K562 (cell line): ENCODE measurements at regions not wholly inside any gene's neighbourhood (a gene's known extent, or its start where the extent isn't known, plus 50 kb on each side); places are given as distances from the start of the nearest gene placed in this dataset.

ENCODE experiments used
- ATAC-seq: fragments of 200-7000 bp; cut with Tn5 transposase; 3 replicates; pipeline ENCODE4 v1.9.1; 2020; ENCODE audit warnings: moderate library complexity
- BruUV-seq: library from RNA; stranded (reverse); fragments of 400-500 nt; replicated peaks from 2 replicates; lab custom pipeline; 2021; lab: Mats Ljungman, UMichigan
- CTCF ChIA-PET: fragments of 300-600 bp; formaldehyde crosslinking; extraction: SDS; loops from one replicate; lab custom pipeline; 2021; ENCODE audit warnings: low intra/inter-chr PET ratio; lab: Yijun Ruan, JAX
- POLR2A ChIA-PET: fragments of 300-600, 350-650 bp; sonication (Branson Sonifier 250); formaldehyde crosslinking; extraction: SDS; loops from one replicate; lab custom pipeline; 2021; ENCODE audit warnings: antibody characterized with exemption, inconsistent platforms; lab: Yijun Ruan, JAX
- DNase-seq, 4 experiments: peaks; one replicate each; pipeline versions ENCODE4 v3.0.0 to v3.0.0-alpha.2; 2011 to 2018; ENCODE audit warnings: low spot score in 3 of 4, mixed read lengths in 3 of 4; ENCODE audit errors: extremely low read depth in 1 of 4
- FAIRE-seq: peaks from 2 replicates; lab custom pipeline; 2011; peaks lifted over from hg19 to GRCh38; lab: Jason Lieb, UNC
- H2AFZ ChIP-seq: 2 replicates; pipeline ENCODE4 v1.6.0; 2011; ENCODE audit warnings: low read depth, low read length, control low read depth, inconsistent platforms
- H3K27ac ChIP-seq: fragments of 200-600 bp; 3 replicates; pipeline ENCODE4 v1.8.0; 2011; ENCODE audit warnings: low read depth, mild to moderate bottlenecking, control low read depth, inconsistent platforms, low read length, moderate library complexity, mixed read lengths; ENCODE audit errors: extremely low read depth
- H3K27me3 ChIP-seq, 2 experiments: fragments of 300-600 bp in 1 of 2; 2 replicates in 1 of 2; 3 replicates in 1 of 2; pipeline versions ENCODE4 v1.6.0 to v1.8.0; 2011; ENCODE audit warnings: inconsistent platforms in 2 of 2, low read length in 2 of 2, mild to moderate bottlenecking in 1 of 2, mixed read lengths in 1 of 2, moderate library complexity in 1 of 2; ENCODE audit not compliant: control insufficient read depth in 2 of 2, insufficient read depth in 2 of 2
- H3K36me3 ChIP-seq: fragments of 300-600 bp; 3 replicates; pipeline ENCODE4 v1.8.0; 2011; ENCODE audit warnings: mild to moderate bottlenecking, low read length, inconsistent platforms; ENCODE audit not compliant: control insufficient read depth, insufficient read depth
- H3K4me1 ChIP-seq, 2 experiments: fragments of 200-600 bp in 1 of 2; replicated peaks in 1 of 2; 2 replicates in 1 of 2; 3 replicates in 1 of 2; pipeline versions ENCODE4 v1.5.1 to v1.8.0; 2011; ENCODE audit warnings: inconsistent platforms in 2 of 2, low read length in 2 of 2, mild to moderate bottlenecking in 1 of 2, mixed read lengths in 1 of 2, moderate library complexity in 1 of 2; ENCODE audit not compliant: control insufficient read depth in 2 of 2, insufficient read depth in 2 of 2
- H3K4me2 ChIP-seq: 2 replicates; pipeline ENCODE4 v1.6.1; 2011; ENCODE audit warnings: low read length, control low read depth, inconsistent platforms, mixed read lengths; ENCODE audit not compliant: insufficient read depth
- H3K4me3 ChIP-seq: fragments of 200-600 bp; sonication (generic), shearing (Covaris generic); 2 replicates; pipeline ENCODE4 v1.5.1; 2016; ENCODE audit warnings: control low read depth, inconsistent platforms
- H3K79me2 ChIP-seq: fragments of 200-600 bp; 3 replicates; pipeline ENCODE4 v1.8.0; 2011; ENCODE audit warnings: low read length, inconsistent platforms; ENCODE audit not compliant: control insufficient read depth, insufficient read depth
- H3K9ac ChIP-seq, 2 experiments: 2 replicates each; pipeline versions ENCODE4 v1.6.0 to v1.6.1; 2011; ENCODE audit warnings: low read depth in 2 of 2, low read length in 2 of 2, control low read depth in 1 of 2, inconsistent platforms in 1 of 2, mild to moderate bottlenecking in 1 of 2, mixed read lengths in 1 of 2; ENCODE audit not compliant: insufficient read depth in 1 of 2
- H3K9me1 ChIP-seq: one replicate; pipeline ENCODE4 v1.6.0; 2011; ENCODE audit warnings: inconsistent platforms, mild to moderate bottlenecking, low read length, moderate library complexity; ENCODE audit not compliant: control insufficient read depth, insufficient read depth
- H3K9me3 ChIP-seq: replicated peaks from 2 replicates; pipeline ENCODE4 v1.5.1; 2011; ENCODE audit warnings: low read depth, low read length, inconsistent platforms; ENCODE audit not compliant: control insufficient read depth, insufficient read depth
- H4K20me1 ChIP-seq: replicated peaks from 2 replicates; pipeline ENCODE4 v1.6.1; 2011; ENCODE audit warnings: low read length, inconsistent platforms, mixed read lengths; ENCODE audit not compliant: control insufficient read depth, insufficient read depth
- ADNP ChIP-seq: fragments of 200-800 bp; sonication (Bioruptor generic); IDR thresholded peaks from 2 replicates; pipeline ENCODE4 v1.6.1; 2016; ENCODE audit warnings: missing genetic modification characterization, missing compliant biosample characterization
- CBFA2T2 ChIP-seq: fragments of 450-650 bp; conservative IDR thresholded peaks from 2 replicates; pipeline ENCODE4 v1.6.1; 2017; ENCODE audit warnings: mild to moderate bottlenecking
- DEAF1 ChIP-seq: fragments of 450-650 bp; formaldehyde crosslinking; IDR thresholded peaks from 2 replicates; pipeline ENCODE4 v1.4.0; 2020; ENCODE audit warnings: mild to moderate bottlenecking, moderate library complexity
- ERF ChIP-seq: fragments of 450-650 bp; formaldehyde crosslinking; IDR thresholded peaks from 2 replicates; pipeline ENCODE4 v1.4.0; 2020; ENCODE audit warnings: mild to moderate bottlenecking, mixed read lengths
- FOXP1 ChIP-seq: sonication (generic); formaldehyde crosslinking; IDR thresholded peaks from 2 replicates; pipeline ENCODE4 v1.8.0; 2022; ENCODE audit warnings: mild to moderate bottlenecking, missing genetic modification reagents
- GATAD2A ChIP-seq: fragments of 450-650 bp; IDR thresholded peaks from 2 replicates; pipeline ENCODE4 v1.6.1; 2017
- HDAC2 ChIP-seq: fragments of 450-650 bp; IDR thresholded peaks from 2 replicates; pipeline ENCODE4 v1.6.1; 2016; ENCODE audit warnings: mild to moderate bottlenecking
- HNRNPUL1 ChIP-seq: fragments of 200-400 bp; formaldehyde crosslinking; IDR thresholded peaks from 2 replicates; pipeline ENCODE4 v1.6.1; 2017; ENCODE audit warnings: low read length
- KAT2B ChIP-seq: IDR thresholded peaks from one replicate; pipeline ENCODE4 v1.6.1; 2012; ENCODE audit warnings: low read depth, mild to moderate bottlenecking, control low read depth, inconsistent platforms, low read length, moderate library complexity
- MTF1 ChIP-seq: fragments of 250-450 bp; sonication (Bioruptor Pico); IDR thresholded peaks from 2 replicates; pipeline ENCODE4 v1.9.0; 2021; ENCODE audit warnings: moderate library complexity, mild to moderate bottlenecking, inconsistent platforms, borderline replicate concordance
- RBM39 ChIP-seq: fragments of 200-400 bp; formaldehyde crosslinking; optimal IDR thresholded peaks from 2 replicates; pipeline ENCODE3; 2018; ENCODE audit warnings: low read depth, low read length
- STAG1 ChIP-seq: sonication (generic); formaldehyde crosslinking; IDR thresholded peaks from 2 replicates; pipeline ENCODE4 v1.5.0; 2020; ENCODE audit warnings: missing genetic modification reagents, borderline replicate concordance
- ZNF23 ChIP-seq: fragments of 250-450 bp; sonication (Bioruptor Pico); IDR thresholded peaks from 2 replicates; pipeline ENCODE4 v1.4.0; 2020; ENCODE audit warnings: mild to moderate bottlenecking
- ZSCAN32 ChIP-seq: fragments of 450-650 bp; formaldehyde crosslinking; IDR thresholded peaks from 2 replicates; pipeline ENCODE4 v1.4.0; 2020; ENCODE audit warnings: mild to moderate bottlenecking, moderate library complexity
- WGBS: fragments of 100-300 bp; shearing (Covaris generic); methylation state at CpG from one replicate; pipeline ENCODE4 v1.1.6; 2016; ENCODE audit warnings: low coverage, mixed read lengths; ENCODE audit not compliant: insufficient coverage; ENCODE audit errors: missing lambda C conversion rate; 5-methylcytosine and 5-hydroxymethylcytosine counted together
- in situ Hi-C: fragments of 300-500 bp; cut with MboI; formaldehyde crosslinking; loops from 4 replicates; pipeline ENCODE4 v1.15.0; 2018; ENCODE audit warnings: inconsistent platforms, mixed read lengths
- intact Hi-C: fragments of 100-400 bp; cut with micrococcal nuclease; formaldehyde crosslinking; loops from 2 replicates; pipeline ENCODE4 v1.14.2; 2022
- TF ChIP-seq, protein P1 (sequence below): fragments of 250-450 bp; sonication (Bioruptor Pico); IDR thresholded peaks from 2 replicates; pipeline ENCODE4 v1.8.0; 2022; ENCODE audit warnings: moderate library complexity, mild to moderate bottlenecking, inconsistent platforms

GRCh38 chr1:221926441-221926840 is 184.6 kb upstream of the DUSP10 start:
- Histone ChIP-seq H4K20me1 (no peaks in the 10 kb centered on the region), H2AFZ (no peak overlapping the region), H3K4me1 (no peaks in the 10 kb centered on the region), H3K27me3 (no peaks in the 10 kb centered on the region; a peak in 1 of 5 replicates), H3K4me2 (no peak overlapping the region), H3K9ac (no peak overlapping the region), H3K4me3 (no peak overlapping the region), H3K79me2 (no peaks in the 10 kb centered on the region), H3K9me1 (no peaks in the 10 kb centered on the region), H3K36me3 (no peaks in the 10 kb centered on the region), H3K9me3 (no peaks in the 10 kb centered on the region), H3K27ac (no peak overlapping the region)
- FAIRE-seq (no peak), ATAC-seq (no peak), DNase-seq (no peak)
- intact Hi-C loops (no loop called here), in situ Hi-C loops (no loop called here)
- ChIA-PET CTCF (no interaction called here), POLR2A (interaction anchor here (1.3 kb wide), 1 partner anchor 57 kb away, joined by 4 read pairs; no protein-coding TSS in a partner anchor)
- 2% methylated on average over 4 of the region's 4 CpGs for WGBS
- BruUV-seq: no TSS peak
- no peak for TF ChIP-seq CBFA2T2
- no peak for TF ChIP-seq GATAD2A
- no peak for TF ChIP-seq RBM39
- TF ChIP-seq MTF1 (CRISPR knock-in tag): no peak
- no peak for TF ChIP-seq ZNF23 (CRISPR knock-in tag)
- TF ChIP-seq DEAF1 (CRISPR knock-in tag): no peak
- TF ChIP-seq ZSCAN32 (CRISPR knock-in tag): no peak
- no peak for TF ChIP-seq KAT2B
- no peak for TF ChIP-seq HDAC2
- TF ChIP-seq ADNP: no peak
- TF ChIP-seq HNRNPUL1: no peak
- TF ChIP-seq, protein P1, sequence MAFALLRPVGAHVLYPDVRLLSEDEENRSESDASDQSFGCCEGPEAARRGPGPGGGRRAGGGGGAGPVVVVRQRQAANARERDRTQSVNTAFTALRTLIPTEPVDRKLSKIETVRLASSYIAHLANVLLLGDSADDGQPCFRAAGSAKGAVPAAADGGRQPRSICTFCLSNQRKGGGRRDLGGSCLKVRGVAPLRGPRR (CRISPR knock-in tag): no peak
- TF ChIP-seq FOXP1: no peak
- TF ChIP-seq ERF (CRISPR knock-in tag): no peak
- no peak for TF ChIP-seq STAG1 (CRISPR knock-in tag)
